A673 (cell line): ENCODE measurements at regions not wholly inside any gene's neighbourhood (a gene's known extent, or its start where the extent isn't known, plus 50 kb on each side); places are given as distances from the start of the nearest gene placed in this dataset.

ENCODE experiments used
- CTCF ChIP-seq: fragments of 300-800, 200-600 bp; sonication (generic); conservative IDR thresholded peaks from 2 replicates; pipeline ENCODE4 v1.5.1; 2017; ENCODE audit warnings: low read depth, mild to moderate bottlenecking, antibody characterized with exemption, low read length, moderate library complexity, mixed read lengths
- EZH2 ChIP-seq: fragments of 200-600 bp; sonication (generic); IDR thresholded peaks from 2 replicates; pipeline ENCODE4 v1.6.1; 2017; ENCODE audit warnings: borderline replicate concordance, low read depth, mild to moderate bottlenecking, mixed read lengths, antibody characterized with exemption, low read length; ENCODE audit not compliant: poor library complexity, severe bottlenecking

- TF ChIP-seq CTCF (no peak), EZH2 (no peak)
Observed at GRCh38 chr18:990197-990596, 85.5 kb downstream of the ADCYAP1 start.
